Stomach (tissue), 4 donors: ENCODE measurements at regions not wholly inside any gene's neighbourhood (a gene's known extent, or its start where the extent isn't known, plus 50 kb on each side); places are given as distances from the start of the nearest gene placed in this dataset.
"Not testable (repeated sequence)": the region's sequence is repeated elsewhere in the genome, so short reads cannot be mapped to it uniquely, and the experiment has no call there.

Experiments
- POLR2A ChIP-seq, 4 donors: fragments of 450-650 bp; IDR thresholded peaks; one replicate each; pipeline ENCODE4 v1.6.1; 2016; ENCODE audit warnings: antibody characterized with exemption in 4 of 4, control low read depth in 2 of 4, mild to moderate bottlenecking in 1 of 4, moderate library complexity in 1 of 4
- TF ChIP-seq, protein P1 (sequence below), 7 experiments: fragments of 450-650 bp in 4 of 7; fragments of 200-600 bp in 3 of 7; sonication (generic) in 3 of 7; IDR thresholded peaks; one replicate each; pipeline ENCODE4 v1.5.1; 2016 to 2019; ENCODE audit warnings: antibody characterized with exemption in 7 of 7, control low read depth in 2 of 7, mild to moderate bottlenecking in 1 of 7

DNA sequence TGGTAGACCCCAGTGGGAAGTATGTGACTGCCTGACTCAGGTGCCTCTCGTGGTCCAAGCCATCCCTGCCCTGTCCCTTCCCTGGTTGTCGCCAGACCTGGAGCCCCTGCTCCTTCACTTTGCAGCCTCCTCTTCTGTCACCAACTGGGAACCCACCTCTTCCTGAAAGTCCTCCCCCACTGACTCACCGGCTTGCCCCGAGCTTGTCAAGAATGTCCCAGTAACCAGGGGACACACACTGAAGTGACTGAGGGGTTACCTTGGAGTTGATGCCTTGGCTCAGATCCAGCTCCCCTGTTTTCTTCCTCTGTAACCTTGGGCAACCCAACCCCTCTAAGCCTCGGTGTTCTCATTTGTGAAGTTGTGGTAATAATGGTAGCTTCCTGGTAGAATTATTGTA, 155.4 kb downstream of the OR4F15 start:
- TF ChIP-seq, protein P1, sequence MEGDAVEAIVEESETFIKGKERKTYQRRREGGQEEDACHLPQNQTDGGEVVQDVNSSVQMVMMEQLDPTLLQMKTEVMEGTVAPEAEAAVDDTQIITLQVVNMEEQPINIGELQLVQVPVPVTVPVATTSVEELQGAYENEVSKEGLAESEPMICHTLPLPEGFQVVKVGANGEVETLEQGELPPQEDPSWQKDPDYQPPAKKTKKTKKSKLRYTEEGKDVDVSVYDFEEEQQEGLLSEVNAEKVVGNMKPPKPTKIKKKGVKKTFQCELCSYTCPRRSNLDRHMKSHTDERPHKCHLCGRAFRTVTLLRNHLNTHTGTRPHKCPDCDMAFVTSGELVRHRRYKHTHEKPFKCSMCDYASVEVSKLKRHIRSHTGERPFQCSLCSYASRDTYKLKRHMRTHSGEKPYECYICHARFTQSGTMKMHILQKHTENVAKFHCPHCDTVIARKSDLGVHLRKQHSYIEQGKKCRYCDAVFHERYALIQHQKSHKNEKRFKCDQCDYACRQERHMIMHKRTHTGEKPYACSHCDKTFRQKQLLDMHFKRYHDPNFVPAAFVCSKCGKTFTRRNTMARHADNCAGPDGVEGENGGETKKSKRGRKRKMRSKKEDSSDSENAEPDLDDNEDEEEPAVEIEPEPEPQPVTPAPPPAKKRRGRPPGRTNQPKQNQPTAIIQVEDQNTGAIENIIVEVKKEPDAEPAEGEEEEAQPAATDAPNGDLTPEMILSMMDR (IDR thresholded peaks at IDR 0.05) = not testable (repeated sequence)
- TF ChIP-seq POLR2A (IDR thresholded peaks at IDR 0.05) = not testable (repeated sequence)
